Testis (tissue), 2 donors: ENCODE measurements at regions not wholly inside any gene's neighbourhood (a gene's known extent, or its start where the extent isn't known, plus 50 kb on each side); places are given as distances from the start of the nearest gene placed in this dataset.

ENCODE experiments used
- DNase-seq: peaks from one replicate; pipeline ENCODE4 v3.0.0-alpha.2; 2019
- H3K27ac ChIP-seq, 2 donors: fragments of 200-600 bp; sonication (generic); one replicate each; pipeline ENCODE4 v1.5.1; 2019
- H3K27me3 ChIP-seq: fragments of 200-600 bp; sonication (generic); one replicate; pipeline ENCODE4 v1.5.1; 2019
- H3K36me3 ChIP-seq: fragments of 200-600 bp; sonication (generic); one replicate; pipeline ENCODE4 v1.5.1; 2017; ENCODE audit warnings: low read depth; ENCODE audit errors: missing control alignments
- H3K4me1 ChIP-seq: fragments of 200-600 bp; sonication (generic); one replicate; pipeline ENCODE4 v1.5.1; 2019
- H3K4me3 ChIP-seq, 2 donors: fragments of 200-600 bp; sonication (generic); one replicate each; pipeline ENCODE4 v1.5.1; 2017 to 2019
- H3K9me3 ChIP-seq: fragments of 200-600 bp; sonication (generic); one replicate; pipeline ENCODE4 v1.5.1; 2017
- POLR2A ChIP-seq: fragments of 450-650 bp; IDR thresholded peaks from one replicate; pipeline ENCODE4 v1.6.1; 2017; ENCODE audit warnings: antibody characterized with exemption, mild to moderate bottlenecking, moderate library complexity
- WGBS, 2 donors: methylation state at CpG; one replicate each; pipeline ENCODE4 v1.1.5; 2018; 5-methylcytosine and 5-hydroxymethylcytosine counted together
- intact Hi-C: fragments of 100-400 bp; cut with DNase I; formaldehyde crosslinking; loops from one replicate; pipeline ENCODE4 v1.15.1; 2023; ENCODE audit warnings: low total_unique reads
- TF ChIP-seq, protein P1 (sequence below), 3 experiments: fragments of 450-650 bp in 2 of 3; fragments of 200-600 bp in 1 of 3; sonication (generic) in 1 of 3; IDR thresholded peaks; one replicate each; pipeline ENCODE4 v1.5.1; 2016 to 2019; ENCODE audit warnings: antibody characterized with exemption in 3 of 3, mild to moderate bottlenecking in 2 of 3, moderate library complexity in 1 of 3

DNA sequence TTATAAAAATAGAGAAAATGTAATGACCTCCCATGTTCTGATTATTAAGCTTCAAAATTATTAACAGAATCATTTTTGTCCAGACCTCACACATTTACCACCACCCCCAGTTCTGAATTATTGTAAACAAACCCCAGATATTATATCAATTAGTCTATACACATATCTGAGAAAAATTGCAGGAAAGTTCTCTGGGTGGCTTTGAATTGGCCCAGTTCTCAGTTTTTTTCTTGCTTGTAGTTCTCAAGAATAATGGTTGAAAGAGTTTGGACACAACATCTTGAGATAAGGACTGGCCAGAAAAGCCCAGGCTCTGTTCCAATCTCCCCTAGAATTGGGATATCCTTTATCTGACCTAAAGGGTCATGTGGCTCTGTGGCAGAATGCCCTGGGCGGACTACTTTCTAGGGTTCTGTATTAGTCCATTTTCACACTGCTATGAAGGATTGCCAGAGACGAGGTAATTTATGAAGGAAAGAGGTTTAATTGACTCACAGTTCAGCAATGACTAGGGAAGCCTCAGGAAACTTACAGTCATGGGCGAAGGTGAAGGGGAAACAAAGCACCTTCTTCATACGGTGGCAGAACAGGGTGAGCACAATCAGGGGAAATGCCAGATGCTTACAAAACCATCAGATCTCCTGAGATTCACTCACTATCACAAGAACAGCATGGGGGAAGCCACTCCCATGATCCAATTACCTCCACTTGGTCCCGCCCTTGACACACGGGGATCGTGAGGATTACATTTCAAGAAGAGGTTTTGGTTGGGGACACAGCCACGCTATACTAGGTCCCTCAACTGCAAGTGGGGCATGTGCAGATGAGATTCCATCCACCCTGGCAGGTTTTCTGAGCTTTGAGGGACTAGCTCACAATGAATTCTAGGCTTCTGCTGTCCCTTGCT, 1504.6 kb upstream of the FLRT2 start:
- no peak overlapping the region for H3K4me3 ChIP-seq
- H3K9me3 ChIP-seq = no peaks in the 10 kb centered on the region
- H3K27ac ChIP-seq = no peak overlapping the region
- no peaks in the 10 kb centered on the region for H3K36me3 ChIP-seq
- no peaks in the 10 kb centered on the region for H3K27me3 ChIP-seq
- peak; percentile 20 for DNase-seq
- WGBS, 2 donors = 80% methylated on average over 8 of the region's 8 CpGs
- no peaks in the 10 kb centered on the region for H3K4me1 ChIP-seq
- intact Hi-C loops = no loop called here
- TF ChIP-seq, protein P1, sequence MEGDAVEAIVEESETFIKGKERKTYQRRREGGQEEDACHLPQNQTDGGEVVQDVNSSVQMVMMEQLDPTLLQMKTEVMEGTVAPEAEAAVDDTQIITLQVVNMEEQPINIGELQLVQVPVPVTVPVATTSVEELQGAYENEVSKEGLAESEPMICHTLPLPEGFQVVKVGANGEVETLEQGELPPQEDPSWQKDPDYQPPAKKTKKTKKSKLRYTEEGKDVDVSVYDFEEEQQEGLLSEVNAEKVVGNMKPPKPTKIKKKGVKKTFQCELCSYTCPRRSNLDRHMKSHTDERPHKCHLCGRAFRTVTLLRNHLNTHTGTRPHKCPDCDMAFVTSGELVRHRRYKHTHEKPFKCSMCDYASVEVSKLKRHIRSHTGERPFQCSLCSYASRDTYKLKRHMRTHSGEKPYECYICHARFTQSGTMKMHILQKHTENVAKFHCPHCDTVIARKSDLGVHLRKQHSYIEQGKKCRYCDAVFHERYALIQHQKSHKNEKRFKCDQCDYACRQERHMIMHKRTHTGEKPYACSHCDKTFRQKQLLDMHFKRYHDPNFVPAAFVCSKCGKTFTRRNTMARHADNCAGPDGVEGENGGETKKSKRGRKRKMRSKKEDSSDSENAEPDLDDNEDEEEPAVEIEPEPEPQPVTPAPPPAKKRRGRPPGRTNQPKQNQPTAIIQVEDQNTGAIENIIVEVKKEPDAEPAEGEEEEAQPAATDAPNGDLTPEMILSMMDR (IDR thresholded peaks at IDR 0.05) = no peak
- no peak for TF ChIP-seq POLR2A

DNA sequence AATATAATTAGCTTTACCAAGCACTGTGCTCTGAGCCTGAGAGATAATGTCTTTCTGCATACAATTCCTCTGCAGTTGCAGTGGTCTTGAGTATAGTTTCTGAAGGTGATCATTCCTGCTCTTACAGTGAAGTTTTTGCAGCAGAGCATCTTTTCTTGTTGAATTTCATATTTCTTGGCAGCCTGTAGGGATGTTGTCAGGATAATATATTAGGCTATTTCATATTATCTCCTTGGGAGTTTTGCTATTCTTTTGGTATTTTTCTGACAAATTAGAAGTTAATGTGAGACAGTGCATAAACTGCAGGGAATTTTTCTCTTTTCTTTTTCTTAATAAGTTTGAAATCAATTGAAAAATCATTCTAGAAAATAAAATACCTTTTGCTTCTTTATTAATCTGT, 1502.6 kb upstream of the FLRT2 start:
- H3K4me3 ChIP-seq = no peak overlapping the region
- intact Hi-C loops = no loop called here
- TF ChIP-seq, protein P1 (IDR thresholded peaks at IDR 0.05) = no peak
- TF ChIP-seq POLR2A = no peak
- no peaks in the 10 kb centered on the region for H3K4me1 ChIP-seq
- H3K9me3 ChIP-seq = no peaks in the 10 kb centered on the region
- no peak overlapping the region for H3K27ac ChIP-seq
- H3K27me3 ChIP-seq = no peaks in the 10 kb centered on the region
- DNase-seq = no peak
- H3K36me3 ChIP-seq = no peaks in the 10 kb centered on the region

- Histone ChIP-seq H3K4me3 (no peak overlapping the region), H3K27me3 (no peaks in the 10 kb centered on the region), H3K4me1 (no peaks in the 10 kb centered on the region), H3K9me3 (no peaks in the 10 kb centered on the region), H3K36me3 (no peaks in the 10 kb centered on the region), H3K27ac (no peak overlapping the region)
- WGBS, 2 donors = 76 to 79% methylated on average over 5 of the region's 5 CpGs
- TF ChIP-seq POLR2A = no peak
- TF ChIP-seq, protein P1 (IDR thresholded peaks at IDR 0.05) = no peak
- intact Hi-C loops = no loop called here
- DNase-seq = no peak
Measured at GRCh38 chr14:84028080-84028604, 1501.8 kb upstream of the FLRT2 start.

GRCh38 chr14:84029246-84029645, 1500.7 kb upstream of the FLRT2 start:
- H3K4me1 ChIP-seq = no peaks in the 10 kb centered on the region
- no peaks in the 10 kb centered on the region for H3K36me3 ChIP-seq
- H3K4me3 ChIP-seq = no peak overlapping the region
- intact Hi-C loops = no loop called here
- no peaks in the 10 kb centered on the region for H3K9me3 ChIP-seq
- DNase-seq = no peak
- TF ChIP-seq, protein P1 (IDR thresholded peaks at IDR 0.05) = no peak
- no peak for TF ChIP-seq POLR2A
- H3K27ac ChIP-seq = no peak overlapping the region
- H3K27me3 ChIP-seq = no peaks in the 10 kb centered on the region

DNA sequence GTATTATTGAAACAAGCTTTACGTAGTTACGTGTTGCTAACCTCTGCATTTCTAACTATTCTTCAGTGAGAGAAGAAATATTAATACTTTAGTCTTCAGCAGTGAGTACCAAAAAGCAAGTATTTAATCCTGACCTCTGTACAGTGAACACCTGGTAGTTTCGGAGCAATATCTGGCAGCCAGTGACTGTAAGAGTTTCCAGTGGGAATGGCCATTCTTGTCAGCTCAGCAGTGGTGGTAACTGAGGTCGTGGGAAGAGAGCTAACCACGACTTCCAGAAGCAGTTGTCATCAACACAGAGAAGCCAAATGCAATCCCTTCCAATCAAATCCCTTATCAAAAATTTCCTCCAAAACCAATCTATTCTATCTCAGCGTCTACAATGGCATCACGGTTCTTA, 1500.2 kb upstream of the FLRT2 start:
- H3K4me1 ChIP-seq = no peaks in the 10 kb centered on the region
- TF ChIP-seq POLR2A = no peak
- TF ChIP-seq, protein P1 (IDR thresholded peaks at IDR 0.05) = no peak
- DNase-seq = no peak
- no peak overlapping the region for H3K4me3 ChIP-seq
- intact Hi-C loops = no loop called here
- 68 to 69% methylated on average over 7 of the region's 7 CpGs for WGBS, 2 donors
- no peak overlapping the region for H3K27ac ChIP-seq
- no peaks in the 10 kb centered on the region for H3K9me3 ChIP-seq
- no peaks in the 10 kb centered on the region for H3K27me3 ChIP-seq
- H3K36me3 ChIP-seq = no peaks in the 10 kb centered on the region
